HG02970 (cell line): ENCODE measurements at regions not wholly inside any gene's neighbourhood (a gene's known extent, or its start where the extent isn't known, plus 50 kb on each side); places are given as distances from the start of the nearest gene placed in this dataset.
"Not testable (repeated sequence)": the region's sequence is repeated elsewhere in the genome, so short reads cannot be mapped to it uniquely, and the experiment has no call there.

ENCODE experiments used
- ATAC-seq: cut with Tn5 transposase; IDR thresholded peaks from one replicate; pipeline ENCODE4 v1.9.1; 2021; ENCODE audit warnings: mild to moderate bottlenecking, moderate library complexity, moderate number of reproducible peaks; ENCODE audit not compliant: unreplicated experiment, low FRiP score

DNA sequence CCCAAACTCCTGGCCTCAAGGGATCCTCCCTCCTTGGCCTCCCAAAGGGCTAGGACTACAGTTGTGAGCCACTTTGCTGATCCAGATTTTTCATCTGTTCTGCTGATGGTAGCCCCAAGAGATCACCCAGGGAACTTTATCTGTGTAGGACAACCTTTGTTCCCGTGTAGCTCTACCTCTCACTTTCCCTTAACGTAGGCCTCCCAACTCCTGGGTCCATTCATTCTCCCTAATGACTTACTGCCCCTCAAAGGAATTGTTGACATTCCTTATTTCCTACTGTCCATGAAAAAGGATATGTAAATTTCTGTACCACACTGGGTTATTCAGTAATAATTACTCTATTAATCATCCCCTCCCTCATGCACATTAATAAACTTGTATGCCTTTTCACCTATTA is 51.0 kb upstream of the PHF24 start:
- ATAC-seq, result no peak

DNA sequence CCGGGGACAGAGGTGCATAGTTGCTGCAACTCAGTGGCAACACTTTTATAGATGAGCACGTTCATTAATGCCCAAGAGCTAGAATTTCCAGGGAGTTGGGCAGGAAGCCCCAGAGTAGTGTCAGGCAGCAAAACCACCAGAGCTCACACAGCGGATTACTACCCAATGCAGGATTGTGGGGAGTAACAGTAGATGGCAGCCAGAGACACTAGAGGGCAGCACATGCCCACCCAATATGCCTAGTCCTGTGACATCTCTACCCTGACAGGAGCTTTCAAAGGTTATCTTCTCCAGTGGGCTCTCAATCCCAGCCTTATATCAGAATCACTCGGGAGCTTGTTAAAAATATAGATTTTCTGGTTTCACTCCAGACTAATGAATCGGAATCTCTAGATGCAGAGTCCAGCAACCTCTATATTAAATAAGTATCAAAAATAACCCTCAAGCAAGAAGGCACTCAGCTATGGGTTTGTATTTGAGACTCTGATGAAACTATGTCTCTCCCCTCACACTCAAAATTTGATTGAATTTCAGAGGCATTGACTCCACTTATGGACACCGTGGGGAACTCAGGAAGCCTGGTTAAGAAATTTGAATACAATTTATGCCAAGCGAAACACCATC is 58.4 kb upstream of the PHF24 start:
- ATAC-seq, result peak; percentile 85

DNA sequence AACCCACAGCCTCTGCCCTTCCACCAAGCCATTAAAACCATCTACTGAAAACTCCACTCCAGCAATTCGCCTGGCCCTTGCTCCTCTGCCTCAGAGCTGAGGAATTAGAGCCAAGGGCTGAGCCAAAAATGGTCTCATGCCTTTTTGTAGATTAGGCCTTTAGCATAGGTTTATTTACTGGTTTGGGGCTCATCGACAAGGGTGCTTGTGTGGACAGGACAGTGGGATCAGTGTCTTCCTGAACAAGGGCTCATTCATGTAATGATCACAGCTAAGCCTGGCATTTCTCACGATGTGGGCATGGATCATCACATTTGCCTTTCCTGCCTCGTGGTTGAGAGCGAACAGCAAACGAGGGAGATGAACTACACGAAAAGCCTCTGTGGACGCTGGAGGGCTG is 59.2 kb upstream of the PHF24 start:
- ATAC-seq, result no peak

DNA sequence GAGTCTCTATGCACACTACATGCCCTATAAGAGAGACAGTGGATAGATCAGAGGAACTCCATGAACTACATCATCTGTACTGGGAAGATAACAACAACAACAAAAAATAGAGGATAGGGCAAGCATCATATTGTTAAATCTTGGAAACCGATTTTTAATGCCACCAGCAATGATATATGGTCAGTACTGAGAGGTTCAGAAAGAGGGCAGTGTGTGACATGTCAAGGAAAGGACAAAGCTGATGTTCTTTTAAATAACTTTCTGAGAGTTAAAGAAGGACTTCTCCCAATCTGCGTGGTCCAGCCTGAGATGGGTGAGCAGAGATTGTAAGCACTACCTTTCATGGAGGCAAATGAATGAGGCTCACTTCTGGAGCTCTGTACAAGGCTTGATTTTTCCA is 62.0 kb upstream of the PHF24 start:
- no peak for ATAC-seq

DNA sequence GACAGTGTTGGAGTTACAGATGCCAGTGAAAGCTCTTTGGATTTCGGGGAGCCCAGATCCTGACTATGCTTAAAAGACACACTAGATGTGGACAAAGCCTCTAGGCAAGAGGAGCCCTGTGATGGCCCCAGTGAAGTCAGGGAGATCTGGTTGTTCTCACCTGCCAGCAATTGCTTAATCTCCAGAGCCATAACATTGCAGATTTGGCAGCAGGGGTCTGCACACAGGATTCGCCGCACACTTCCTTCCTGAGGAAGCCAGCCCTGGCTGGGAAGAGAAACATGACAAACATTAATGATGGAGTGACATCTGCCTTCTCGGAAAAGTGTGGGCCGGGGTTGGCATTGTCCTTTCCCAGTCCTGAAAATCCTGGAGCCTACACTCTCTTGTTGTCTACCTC is 65.2 kb upstream of the PHF24 start:
- ATAC-seq, result no peak

DNA sequence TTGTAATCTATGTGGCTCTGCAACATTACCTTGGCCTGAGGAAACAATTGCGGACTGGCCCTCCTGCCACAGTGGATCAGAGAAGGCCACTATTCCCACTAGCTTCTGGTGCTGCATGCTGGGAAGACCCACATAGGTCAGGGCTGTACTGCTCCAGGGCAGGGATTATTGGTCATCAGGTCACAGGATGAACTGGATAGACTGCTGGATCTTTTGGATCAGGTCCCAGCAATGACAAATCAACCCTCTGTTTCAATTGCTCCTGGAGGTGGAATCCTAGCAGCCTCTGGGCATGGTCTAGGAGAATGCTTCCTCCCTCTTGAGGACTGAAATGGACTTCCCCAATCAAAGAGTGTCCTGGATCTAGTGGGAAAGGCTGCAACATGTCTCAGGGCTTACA is 66.7 kb upstream of the PHF24 start:
- ATAC-seq, result no peak

DNA sequence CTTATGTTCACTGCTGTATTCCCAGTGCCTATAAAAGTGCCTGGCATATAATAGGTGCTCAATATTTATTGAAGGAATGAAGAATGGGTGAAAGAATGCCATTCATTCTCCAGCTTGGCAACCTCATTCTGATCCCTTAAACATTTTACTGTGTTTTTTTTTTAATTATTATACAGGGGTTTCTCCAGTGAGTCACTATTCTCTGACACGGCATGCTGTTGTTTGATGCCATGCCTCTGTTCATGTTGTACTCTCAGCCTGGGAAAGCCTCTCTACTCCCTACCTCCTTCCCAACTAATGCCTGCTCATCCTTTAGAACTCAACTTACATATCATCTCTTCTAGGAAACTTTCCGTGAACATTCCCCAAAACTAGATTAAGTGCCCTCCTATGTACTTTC is 70.2 kb upstream of the PHF24 start:
- no peak for ATAC-seq

DNA sequence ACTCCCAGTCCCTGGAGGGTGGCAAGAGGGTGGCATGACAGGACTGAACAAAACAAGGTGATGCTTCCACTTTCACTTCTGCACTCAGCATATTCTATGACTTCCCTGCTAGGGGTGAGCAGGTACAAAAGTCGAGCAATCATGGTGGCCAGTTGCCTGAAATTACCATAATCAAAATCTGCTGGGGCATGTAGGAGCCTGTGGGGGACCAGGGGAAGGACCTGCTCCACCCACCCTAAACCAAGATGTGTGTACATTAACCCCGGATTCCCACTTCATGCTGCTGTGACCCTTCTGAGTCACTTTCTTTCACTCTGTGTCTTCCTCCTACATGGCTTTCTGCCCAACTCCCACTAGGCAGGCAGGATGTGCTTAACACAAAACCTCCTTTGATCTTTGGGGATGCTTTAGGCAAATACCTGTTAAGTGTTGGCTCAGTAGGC is 73.3 kb upstream of the PHF24 start:
- no peak for ATAC-seq

DNA sequence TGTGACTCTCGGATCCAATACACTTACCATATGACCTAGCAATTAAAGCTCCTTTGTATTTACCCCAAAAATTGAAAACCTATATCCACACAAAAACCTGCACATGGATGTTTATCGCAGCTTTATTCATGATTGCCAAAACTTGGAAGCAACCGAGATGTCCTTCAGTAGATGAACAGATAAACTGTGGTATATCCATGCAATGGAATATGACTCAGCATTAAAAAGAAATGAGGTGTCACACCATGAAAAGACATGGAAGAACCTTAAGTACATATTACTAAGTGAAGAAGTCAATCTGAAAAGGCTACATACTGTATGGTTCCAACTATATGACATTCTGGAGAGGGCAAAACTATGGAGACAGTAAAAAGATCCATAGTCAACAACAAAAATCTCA is 82.0 kb upstream of the PHF24 start:
- no peak for ATAC-seq

DNA sequence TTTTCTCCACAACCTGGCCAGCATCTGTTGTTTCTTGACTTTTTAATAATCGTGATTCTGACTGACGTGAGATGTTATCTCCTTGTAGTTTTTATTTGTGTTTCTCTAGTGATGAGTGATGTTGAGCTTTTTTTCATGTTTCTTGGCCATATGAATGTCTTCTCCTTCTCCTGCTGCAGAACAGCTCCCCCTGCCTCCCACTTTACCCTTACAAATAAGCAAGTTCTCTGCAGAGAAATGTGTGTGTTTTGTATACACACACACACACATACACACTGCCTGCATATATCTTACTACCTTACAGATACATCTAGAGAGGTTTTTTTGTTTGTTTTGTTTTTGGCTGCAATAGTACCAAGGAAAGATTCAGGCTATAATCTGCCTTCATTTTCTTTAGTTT is 88.7 kb upstream of the PHF24 start:
- no peak for ATAC-seq

DNA sequence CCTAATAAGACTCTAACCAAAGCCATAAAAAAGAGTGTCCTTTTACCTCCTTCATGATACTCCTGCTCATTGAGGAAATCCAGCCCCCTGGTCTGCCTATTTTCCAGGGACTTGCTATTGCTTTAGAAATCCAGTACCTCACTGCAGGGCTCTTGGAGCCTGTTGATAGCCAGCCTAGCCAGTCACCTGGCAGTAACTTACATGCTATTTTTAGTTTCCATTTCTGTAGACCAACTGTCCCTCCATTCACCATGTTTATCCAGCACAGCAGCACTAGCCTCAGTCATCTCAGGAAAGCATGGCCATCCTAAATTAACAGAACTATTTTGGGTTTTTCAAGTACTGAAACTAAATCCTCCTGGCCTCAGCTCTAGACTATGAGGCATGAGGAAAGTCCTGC is 91.5 kb upstream of the PHF24 start:
- ATAC-seq, result no peak

DNA sequence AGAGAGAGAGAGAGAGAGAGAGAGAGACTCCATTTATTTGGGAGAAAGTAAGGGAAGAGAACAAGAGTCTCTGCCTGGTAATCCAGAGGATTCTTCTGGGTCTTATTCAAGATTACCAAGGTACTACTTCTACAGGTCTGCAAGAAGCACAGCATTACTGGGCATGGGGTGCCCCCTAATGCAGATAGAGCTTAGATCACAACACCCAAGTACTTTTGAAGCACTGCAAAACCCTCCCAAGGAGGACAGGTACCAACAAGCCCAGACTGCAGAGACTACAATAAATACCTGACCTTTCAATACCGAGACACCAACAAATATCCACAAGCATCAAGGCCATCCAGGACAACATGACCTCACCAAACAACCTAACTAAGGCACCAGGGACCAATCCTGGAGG is 94.7 kb upstream of the PHF24 start:
- ATAC-seq, result no peak

DNA sequence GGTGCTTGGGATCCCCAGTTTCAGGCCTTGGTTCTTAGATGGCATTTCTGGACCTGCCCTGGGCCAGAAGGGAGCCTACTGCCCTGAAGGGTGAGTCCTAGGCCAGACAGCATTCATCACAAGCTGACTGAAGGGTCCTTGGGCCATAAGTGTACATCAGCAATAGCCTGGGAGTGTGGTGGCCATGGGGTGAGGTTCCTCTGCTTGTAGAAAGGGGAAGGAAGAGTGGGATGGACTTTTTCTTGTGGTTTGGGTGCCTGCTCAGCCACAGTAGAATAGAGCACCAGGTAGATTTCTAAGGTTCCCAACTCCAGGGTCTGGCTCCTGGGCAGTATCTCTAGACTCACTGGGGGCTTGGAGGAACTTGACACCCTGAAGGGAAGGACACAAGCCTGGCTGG is 95.2 kb upstream of the PHF24 start:
- no peak for ATAC-seq

DNA sequence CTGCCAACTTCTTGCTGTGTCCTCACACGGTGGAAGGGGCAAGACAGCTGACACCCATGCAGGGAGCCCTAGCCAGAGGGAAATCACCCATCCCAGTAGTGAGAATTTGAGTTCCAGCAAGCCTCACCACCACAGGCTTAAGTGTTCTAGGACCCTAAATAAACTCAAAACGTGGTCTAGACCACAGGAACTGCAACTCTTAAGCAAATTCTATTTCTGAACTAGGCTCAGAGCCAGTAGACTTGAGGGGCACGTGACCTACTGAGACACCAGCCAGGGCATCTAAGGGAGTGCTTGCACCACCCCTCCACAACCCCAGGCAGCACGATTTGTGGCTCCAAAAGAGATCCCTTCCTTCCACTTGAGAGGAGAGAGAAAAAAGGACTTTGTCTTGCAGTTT is 96.0 kb upstream of the PHF24 start:
- no peak for ATAC-seq

DNA sequence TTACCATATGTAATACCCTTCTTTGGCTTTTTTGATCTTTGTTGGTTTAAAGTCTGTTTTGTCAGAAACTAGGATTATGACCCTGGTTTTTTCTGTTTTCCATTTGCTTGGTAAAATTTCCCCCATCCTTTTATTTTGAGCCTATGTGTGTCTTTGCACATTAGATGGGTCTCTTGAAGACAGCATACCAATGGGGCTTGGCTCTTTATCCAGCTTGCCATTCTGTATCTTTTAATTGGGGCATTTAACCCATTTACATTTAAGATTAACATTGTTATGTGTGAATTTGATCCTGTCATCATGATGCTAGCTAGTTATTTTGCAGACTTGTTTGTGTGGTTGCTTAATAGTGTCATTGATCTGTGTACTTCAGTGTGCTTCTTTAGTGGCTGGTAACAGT is 103.1 kb upstream of the PHF24 start:
- ATAC-seq, result not testable (repeated sequence)

DNA sequence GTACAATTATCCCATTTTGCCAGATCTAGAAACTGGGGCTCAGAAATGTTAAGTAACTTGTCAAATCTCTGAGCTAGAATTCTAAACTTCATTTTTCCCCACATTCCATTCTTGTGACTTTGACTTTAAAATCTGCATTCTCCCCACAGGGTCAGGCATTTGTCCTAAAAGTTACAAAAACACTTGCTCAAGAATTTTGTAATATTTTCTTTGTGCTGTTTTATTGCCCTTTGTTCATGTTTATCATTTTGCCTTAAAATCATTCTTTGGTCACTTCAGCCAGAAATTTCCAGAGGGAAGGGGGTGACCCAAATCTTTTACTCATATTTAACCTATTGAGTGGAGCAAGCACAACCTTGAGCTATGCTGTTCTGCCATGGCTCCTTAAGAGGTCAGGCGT is 120.1 kb upstream of the CCL21 start:
- no peak for ATAC-seq

DNA sequence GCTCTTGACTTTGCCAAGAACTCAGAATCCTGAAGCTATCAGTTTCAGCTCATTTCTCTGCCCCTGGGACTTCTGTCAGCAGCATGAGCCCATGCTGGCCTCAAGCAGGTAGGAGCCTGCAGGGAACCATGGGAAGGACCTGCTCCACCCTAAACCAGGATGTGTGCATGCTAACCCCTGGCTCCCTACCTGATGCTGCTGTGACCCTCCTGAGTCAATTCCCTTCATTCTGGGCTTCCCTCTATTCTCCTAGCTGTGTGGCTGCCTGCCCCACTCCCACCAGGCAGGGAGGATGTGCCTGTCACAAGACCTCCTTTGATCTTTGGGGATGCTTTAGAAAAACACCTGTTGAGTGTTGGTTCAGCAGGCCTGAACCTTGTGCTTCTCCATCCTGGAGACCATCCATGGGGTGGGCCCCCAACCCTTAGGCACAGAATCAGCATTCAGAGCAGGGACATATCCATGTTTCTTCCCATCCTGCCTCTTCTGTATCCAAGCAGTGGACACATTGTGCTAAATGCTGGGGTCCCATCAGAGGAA is 117.1 kb upstream of the CCL21 start:
- no peak for ATAC-seq

DNA sequence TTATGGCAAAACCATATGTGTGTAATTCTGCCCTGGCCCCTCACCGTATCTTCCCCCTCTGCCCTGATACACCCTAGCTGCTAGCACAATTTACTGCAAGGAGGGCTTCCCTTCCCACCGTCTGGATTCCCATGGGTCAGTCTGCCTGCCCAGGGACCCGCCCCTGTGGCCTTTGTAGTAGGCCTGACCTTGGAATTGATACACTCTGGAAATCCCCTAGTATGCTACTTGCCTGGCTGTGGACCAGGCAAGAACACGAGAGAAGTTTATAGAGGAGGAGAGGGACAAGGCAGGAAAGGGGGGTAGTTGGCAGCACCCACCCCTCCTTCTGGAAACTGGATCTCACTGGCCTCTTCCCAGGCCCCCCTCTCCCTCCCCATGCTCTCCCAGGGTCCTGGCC is 115.8 kb upstream of the CCL21 start:
- no peak for ATAC-seq

DNA sequence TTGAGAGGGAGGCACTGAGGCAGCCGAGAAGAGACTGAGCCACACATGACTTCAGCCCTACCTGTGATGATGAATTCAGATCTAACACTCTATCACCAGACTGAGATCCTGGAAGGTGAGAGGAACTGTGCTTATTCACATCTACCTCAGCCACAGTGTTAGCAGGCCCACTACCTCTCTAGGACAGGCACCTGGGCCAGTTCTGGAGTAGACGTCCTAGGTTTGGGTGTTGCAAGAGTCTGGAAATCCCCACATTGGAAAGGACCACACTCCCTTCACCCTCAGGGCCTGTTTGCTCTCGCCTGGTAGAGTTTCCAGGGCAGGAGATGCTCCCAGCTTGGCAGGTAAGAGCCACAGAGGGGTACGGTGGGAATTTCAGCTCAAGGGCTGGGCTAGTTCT is 113.8 kb upstream of the CCL21 start:
- no peak for ATAC-seq

DNA sequence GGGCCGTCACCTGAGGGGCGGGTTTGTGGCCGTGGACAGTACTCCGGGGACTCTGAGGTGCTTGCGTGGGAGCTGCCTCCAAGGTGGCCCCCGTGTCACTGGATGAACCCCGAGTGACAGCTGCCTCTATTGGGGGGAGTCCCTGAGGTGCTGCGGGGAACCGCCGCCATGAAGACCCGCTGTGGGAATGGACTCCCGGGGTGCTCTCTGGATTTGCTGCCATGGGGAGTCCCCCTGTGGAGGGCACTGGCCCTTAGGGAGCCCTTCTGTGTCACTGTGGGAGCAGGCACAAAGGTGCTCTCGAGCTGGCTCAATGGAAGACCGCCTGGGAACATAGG is 100.2 kb upstream of the CCL21 start:
- no peak for ATAC-seq

DNA sequence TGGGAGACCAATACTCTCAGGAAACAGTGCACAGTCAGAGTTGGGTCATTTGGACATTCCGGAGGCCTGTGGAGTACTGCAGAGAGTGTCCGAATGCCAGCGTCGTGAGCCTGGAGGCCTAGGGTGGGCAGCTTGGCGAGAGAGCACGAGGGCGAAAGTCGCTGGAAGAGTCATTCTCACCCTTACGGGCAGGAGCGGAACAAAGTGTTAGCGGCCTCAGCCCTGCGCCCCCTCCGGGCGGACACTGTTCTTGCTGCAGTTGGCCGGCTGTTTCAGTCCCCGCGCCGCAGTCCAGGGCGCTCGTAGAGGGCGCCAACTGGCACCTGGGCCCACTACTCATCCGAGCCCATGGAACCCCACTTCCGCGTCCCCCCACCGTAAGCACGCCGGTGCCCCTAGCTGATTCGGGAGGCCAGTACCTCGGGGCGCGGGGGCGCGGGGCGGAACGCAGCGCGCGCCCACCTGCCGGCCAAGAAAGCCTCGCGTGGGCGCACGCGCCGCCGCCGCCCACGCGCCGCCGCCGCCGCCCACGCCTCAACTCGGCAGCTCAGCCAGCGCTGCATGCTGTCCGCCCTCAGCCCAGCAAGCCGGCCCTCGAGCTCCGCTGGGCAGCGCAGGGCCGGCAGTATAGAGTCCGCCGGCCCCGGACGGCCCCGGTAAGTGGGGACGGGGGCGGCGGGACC is 99.7 kb upstream of the CCL21 start:
- no peak for ATAC-seq

DNA sequence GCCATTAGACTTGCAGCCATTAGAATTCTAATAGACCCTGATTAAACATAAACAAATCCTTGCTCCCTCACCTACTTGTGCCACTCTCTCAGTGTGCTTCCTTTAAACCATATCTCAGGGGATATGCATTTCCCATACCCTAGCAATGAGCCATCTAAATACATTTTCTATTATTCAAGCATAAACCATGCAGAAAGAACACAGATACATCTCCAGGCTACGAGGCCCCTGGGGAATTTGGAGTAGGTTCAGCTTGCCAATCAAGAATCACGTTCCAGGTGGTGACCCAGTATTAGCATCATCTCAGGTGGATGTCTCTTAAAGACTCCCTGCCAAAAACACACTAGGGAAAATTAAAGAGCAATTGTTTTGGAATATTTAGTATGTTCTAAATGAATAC is 93.0 kb upstream of the CCL21 start:
- no peak for ATAC-seq
